HG02623 (cell line): ENCODE measurements at regions not wholly inside any gene's neighbourhood (a gene's known extent, or its start where the extent isn't known, plus 50 kb on each side); places are given as distances from the start of the nearest gene placed in this dataset.
"Not testable (repeated sequence)": the region's sequence is repeated elsewhere in the genome, so short reads cannot be mapped to it uniquely, and the experiment has no call there.

ENCODE experiments used
- ATAC-seq: cut with Tn5 transposase; IDR thresholded peaks from one replicate; pipeline ENCODE4 v1.9.1; 2021; ENCODE audit warnings: moderate library complexity; ENCODE audit not compliant: unreplicated experiment

GRCh38 chr6:96276305-96276704, 245.3 kb upstream of the UFL1 start:
- no peak for ATAC-seq

DNA sequence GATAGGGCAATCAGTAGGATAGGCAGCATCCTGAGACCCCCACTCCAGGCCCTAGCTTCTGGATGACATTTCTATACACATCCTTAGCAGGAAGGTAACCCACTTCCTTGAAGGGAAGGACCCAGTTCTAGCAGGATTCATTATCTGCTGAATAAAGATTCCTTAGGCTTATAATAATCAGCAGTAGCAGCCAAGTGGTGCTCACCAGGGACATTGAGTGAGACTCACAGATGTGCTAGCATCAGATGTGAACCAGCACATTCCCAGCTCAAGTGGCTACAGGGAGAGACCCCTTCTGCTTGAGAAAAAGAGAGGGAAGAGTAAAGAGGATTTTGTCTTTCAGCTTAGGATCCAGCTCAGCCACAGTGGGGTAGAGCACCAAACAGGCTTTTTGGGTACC, 244.8 kb upstream of the UFL1 start:
- no peak for ATAC-seq

GRCh38 chr6:96279084-96279483, 242.5 kb upstream of the UFL1 start:
- no peak for ATAC-seq

GRCh38 chr6:96286503-96286902, 235.1 kb upstream of the UFL1 start:
- ATAC-seq = no peak

GRCh38 chr6:96299525-96299924, 222.1 kb upstream of the UFL1 start:
- no peak for ATAC-seq

GRCh38 chr6:96301023-96301422, 220.6 kb upstream of the UFL1 start:
- ATAC-seq = no peak

DNA sequence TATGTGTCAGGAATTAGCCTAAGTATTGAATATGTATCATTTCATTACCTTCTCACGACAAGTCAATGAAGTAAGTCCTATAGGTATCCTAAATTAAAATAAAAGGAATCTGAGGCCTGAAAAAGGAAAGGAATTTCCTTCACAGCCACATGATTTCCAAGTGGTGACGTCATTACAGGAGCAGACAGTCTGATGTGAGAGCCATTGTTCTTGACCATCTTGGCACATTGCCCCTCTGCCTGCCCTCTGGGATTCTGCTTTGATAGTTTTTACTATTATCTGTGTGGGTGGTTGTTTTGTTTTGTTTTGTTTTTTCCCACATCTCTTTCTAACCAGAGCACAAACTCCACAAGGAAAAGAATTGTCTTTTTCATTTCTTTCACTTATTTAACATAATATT, 219.8 kb upstream of the UFL1 start:
- no peak for ATAC-seq

GRCh38 chr6:96302991-96303390, 218.6 kb upstream of the UFL1 start:
- ATAC-seq = no peak

- ATAC-seq = peak; percentile 92
Observed at GRCh38 chr6:96304997-96305396, 216.6 kb upstream of the UFL1 start.

DNA sequence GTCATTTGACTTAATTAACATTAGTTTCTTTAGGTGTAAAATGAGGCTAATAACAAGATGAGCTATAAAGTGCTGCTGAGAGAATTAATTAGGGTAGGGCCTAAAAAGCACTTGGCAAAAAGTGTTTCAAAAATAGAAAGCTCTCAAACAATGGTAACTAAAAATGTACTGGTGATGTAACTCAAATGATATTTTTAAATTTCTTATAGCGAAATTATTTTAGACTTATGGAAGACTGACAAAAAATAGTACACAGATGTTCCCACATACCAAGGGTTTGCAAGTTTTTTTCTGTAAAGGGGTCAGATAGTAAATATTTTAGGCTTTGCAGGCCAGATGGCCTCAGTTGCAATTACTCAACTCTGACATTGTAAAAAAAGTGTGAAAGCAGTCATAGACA, 190.7 kb upstream of the UFL1 start:
- no peak for ATAC-seq

DNA sequence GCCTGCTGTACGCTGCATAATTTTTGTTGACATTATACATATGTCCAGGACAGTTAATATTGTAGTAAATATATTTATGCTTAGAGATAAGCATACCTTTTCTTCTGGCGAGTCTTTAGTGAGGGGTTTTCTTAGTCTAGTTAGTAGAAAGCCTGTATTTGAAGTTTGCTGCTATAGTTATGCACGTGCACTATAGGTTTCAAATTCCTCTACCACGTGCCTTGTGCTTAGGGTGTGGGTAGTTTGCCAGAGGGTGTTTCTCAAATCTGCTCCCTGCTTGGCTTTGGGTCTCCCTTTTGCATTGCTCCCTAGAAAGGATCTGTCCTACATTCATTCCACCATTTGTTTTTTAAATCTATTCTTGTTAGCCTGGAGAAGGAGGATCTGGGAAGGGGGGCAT, 181.4 kb upstream of the UFL1 start:
- no peak for ATAC-seq

DNA sequence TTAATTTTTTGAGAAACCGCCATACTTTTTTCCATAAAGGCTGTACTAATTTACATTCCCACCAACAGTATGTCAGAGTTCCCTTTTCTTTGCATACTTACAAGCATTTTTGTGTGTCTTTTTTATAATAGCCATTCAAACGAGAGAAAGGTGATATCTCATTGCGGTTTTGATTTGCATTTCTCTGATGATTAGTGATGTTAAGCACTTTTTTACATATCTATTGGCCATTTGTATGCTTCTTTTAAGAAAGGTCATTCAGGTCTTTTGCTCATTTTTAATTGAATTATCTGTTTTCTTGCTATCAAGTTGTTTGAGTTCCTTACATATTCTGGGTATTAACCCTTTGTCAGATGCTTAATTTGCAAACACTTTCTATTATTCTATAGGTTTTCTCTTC, 176.1 kb upstream of the UFL1 start:
- ATAC-seq = no peak

- no peak for ATAC-seq
Observed at GRCh38 chr6:96381246-96381645, 140.4 kb upstream of the UFL1 start.

DNA sequence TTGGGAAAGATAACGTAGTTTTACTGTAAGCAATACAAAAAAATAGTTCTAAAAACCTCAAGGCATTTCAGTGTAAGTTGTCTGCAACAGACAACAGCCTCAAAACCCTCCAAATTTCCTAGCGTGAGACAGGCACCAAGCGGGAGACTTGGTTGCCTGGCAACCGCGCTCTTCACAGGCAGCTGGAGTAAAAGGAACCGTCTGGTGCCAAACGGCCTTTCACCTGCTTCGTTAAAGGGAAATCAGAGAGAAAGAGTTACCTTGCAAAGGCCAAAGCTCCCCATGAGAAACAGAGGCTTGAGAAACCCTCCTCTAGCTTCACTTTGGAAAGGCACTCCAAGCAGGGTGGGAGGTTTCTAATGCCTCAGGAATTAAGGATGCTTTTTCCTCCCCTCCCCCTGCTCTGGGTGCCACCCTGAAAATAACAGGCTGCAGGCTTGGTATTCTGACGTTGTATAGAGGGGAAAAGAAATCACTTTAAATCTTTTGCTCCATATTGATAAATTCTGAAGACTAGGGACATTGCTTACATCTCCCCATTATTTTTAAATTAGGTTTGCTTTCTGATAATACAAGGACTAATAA, 129.7 kb upstream of the UFL1 start:
- ATAC-seq = no peak

DNA sequence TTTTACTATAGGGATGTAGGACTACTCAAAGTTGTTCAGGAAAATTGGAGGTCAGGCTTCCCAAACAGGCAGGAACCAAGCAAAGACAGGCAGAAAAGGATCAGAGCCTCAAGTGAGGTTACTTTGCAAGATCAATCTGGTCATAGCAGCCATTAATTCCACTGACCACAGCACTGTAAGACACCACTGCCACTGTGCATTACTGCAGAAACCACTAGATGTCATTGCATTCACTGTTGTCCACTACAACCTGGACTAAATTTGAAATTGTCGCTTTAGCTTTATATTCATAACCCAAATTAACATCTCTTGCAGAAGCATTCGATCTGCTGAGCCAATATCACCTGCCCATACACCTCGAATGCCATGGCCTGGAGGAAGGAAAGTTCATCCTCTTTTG, 126.9 kb upstream of the UFL1 start:
- no peak for ATAC-seq

- ATAC-seq = no peak
Observed at GRCh38 chr6:96410467-96410866, 111.1 kb upstream of the UFL1 start.

GRCh38 chr6:96420294-96420693, 101.3 kb upstream of the UFL1 start:
- no peak for ATAC-seq

DNA sequence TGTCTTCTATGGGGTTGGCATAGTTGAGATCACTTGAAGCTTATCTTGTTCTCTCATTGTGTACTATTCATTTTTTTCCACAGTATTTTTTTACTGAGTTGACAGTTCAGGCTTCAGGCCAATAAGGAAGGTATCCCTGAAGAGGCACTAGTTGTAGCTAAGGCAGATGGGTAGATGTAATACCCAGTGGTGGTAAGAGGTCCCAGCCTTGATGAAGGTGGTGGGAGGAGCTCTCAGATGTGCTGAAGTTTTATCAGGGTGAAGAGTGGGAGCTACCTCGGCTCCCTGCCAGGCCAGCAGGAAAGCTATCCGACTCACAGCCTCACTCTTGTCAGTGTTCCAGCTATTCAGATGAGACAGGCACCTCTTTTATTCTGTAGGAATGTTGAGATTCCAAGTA, 87.7 kb upstream of the UFL1 start:
- ATAC-seq = no peak

DNA sequence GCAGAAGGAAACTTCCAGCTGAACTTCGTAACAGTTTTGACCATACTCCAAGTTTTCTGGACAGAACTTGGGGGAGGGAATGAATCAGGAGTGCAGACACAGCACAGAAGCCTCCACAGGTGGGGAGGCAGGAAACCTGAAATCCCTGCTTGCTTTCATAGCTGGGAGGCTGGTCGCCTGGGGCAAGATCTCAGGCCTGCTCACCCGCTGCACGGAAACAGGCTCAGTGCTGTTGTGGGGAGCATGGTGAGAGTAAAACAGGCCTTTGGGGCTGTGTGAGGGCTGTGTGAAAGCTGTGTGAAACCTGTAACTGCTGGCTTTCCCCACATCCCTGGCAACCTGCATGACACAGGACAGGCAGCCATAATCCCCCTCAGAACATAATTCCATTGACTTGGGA, 85.2 kb upstream of the UFL1 start:
- ATAC-seq = no peak

DNA sequence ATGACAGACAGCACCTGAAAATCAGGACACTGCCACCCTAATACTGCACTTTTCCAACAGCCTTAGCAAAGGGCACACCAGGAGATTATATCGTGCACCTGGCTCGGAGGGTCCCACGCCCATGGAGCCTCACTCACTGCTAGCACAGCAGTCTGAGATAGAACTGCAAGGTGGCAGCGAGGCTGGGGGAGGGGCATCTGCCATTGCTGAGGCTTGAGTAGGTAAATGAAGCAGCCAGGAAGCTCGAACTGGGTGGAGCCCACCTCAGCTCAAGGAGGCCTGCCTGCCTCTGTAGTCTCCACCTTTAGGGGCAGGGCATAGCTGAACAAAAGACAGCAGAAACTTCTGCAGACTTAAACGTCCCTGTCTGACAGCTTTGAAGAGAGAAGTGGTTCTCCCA, 84.4 kb upstream of the UFL1 start:
- ATAC-seq = not testable (repeated sequence)

- no peak for ATAC-seq
Observed at GRCh38 chr6:96450082-96450769, 71.4 kb upstream of the UFL1 start.

DNA sequence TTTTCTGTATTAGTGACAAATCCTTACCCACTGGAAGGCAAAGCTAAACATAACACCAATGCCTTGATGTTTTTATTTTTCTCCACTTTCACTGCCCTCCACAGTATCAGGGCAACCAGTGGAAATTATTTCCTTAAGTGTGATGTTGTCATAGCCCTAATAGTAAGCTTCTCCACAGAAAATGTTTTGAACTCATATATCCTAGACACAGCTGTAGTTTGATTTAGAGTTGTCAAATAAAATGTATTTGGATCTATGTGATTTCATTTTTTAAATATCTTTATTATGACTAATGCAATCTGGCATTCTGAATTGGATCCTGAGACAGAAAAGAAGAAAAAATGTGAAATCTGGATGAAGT, 70.9 kb upstream of the UFL1 start:
- ATAC-seq = no peak

- ATAC-seq = no peak
Observed at GRCh38 chr6:96458771-96459170, 62.8 kb upstream of the UFL1 start.
